ENCODE measurements at regions not wholly inside any gene's neighbourhood (a gene's known extent, or its start where the extent isn't known, plus 50 kb on each side); places are given as distances from the start of the nearest gene placed in this dataset.

GRCh38 chr2:111697560-111697959, 186.4 kb downstream of the ANAPC1 start:
- CTCF ChIA-PET (ENCODE audit: partially characterized antibody), result interaction anchor here (1.4 kb wide), 1 partner anchor 18 kb away, joined by 5 read pairs; no protein-coding TSS in a partner anchor
- FAIRE-seq, result no peak
- TF ChIP-seq CREB1 (IDR thresholded peaks at IDR 0.05) (no peak), ZNF274 (IDR thresholded peaks at IDR 0.05; ENCODE audit: borderline replicate concordance, extremely low read depth, low read length) (no peak), FOSL1 (IDR thresholded peaks at IDR 0.05; ENCODE audit: insufficient read depth, low read depth, low read length) (no peak), RNF2 (IDR thresholded peaks at IDR 0.05; ENCODE audit: borderline replicate concordance, low read depth, low read length, missing control alignments, poor library complexity, severe bottlenecking) (no peak), JUN (IDR thresholded peaks at IDR 0.05; ENCODE audit: low read depth, low read length) (no peak), PHF8 (conservative IDR thresholded peaks at IDR 0.05; ENCODE audit: low read depth, low read length) (no peak), EP300 (IDR thresholded peaks at IDR 0.05; ENCODE audit: borderline replicate concordance in 1 of 2, low read depth in 2 of 2, low read length in 2 of 2) (no peak), HDAC2 (IDR thresholded peaks at IDR 0.05; ENCODE audit: borderline replicate concordance in 1 of 2, low read depth in 2 of 2, low read length in 2 of 2) (no peak), TAF7 (optimal IDR thresholded peaks at IDR 0.05; ENCODE audit: borderline replicate concordance, low read depth, low read length) (no peak), CTCF (IDR thresholded peaks at IDR 0.05; ENCODE audit: control extremely low read depth in 1 of 3, insufficient read depth in 1 of 3, low read depth in 1 of 3, low read length in 3 of 3) (no peak), KDM5A (IDR thresholded peaks at IDR 0.05; ENCODE audit: low read length) (no peak)

More at GRCh38 chr2:111697560-111697959, 186.4 kb downstream of the ANAPC1 start:
- H4K20me1 ChIP-seq (replicated peaks in 1 of 2; ENCODE audit: control insufficient read depth in 1 of 2, insufficient read depth in 2 of 2, low read length in 2 of 2), result no peaks in the 10 kb centered on the region
- no peaks in the 10 kb centered on the region for H3K23me2 ChIP-seq (ENCODE audit: low read depth, low read length)
- H4K91ac ChIP-seq (replicated peaks; ENCODE audit: insufficient read length, low read length), result no peak overlapping the region
- no peaks in the 10 kb centered on the region for H3K79me2 ChIP-seq (ENCODE audit: control insufficient read depth in 1 of 2, insufficient read depth in 2 of 2, low read length in 2 of 2)
- 96% methylated on average over 8 of the region's 8 CpGs; no CpG with 5 or more reads in 1 of the 2 experiments for WGBS, 2 experiments (ENCODE audit: extremely low coverage in 1 of 2, insufficient coverage in 1 of 2, insufficient read length in 1 of 2, insufficient replicate concordance in 2 of 2, low coverage in 1 of 2, low lambda C conversion rate in 2 of 2, missing lambda C conversion rate in 1 of 2)
- H3K79me1 ChIP-seq (ENCODE audit: low read depth, low read length), result no peaks in the 10 kb centered on the region; the same call in 1 of the 2 replicates
- no peak overlapping the region for H2BK15ac ChIP-seq (ENCODE audit: low read length)
- no peak overlapping the region for H2BK20ac ChIP-seq (ENCODE audit: low read length)
- no peak overlapping the region for H3K4ac ChIP-seq (replicated peaks; ENCODE audit: insufficient read length, low read depth, low read length)
- H2AFZ ChIP-seq (ENCODE audit: low read length), result no peak overlapping the region
- H3K4me3 ChIP-seq (ENCODE audit: extremely low read depth in 1 of 4, insufficient read depth in 2 of 4, low read depth in 3 of 4, low read length in 4 of 4), result no peak overlapping the region
- no peak overlapping the region for H2AK5ac ChIP-seq (ENCODE audit: low read depth, low read length)
- H2BK5ac ChIP-seq (ENCODE audit: low read depth, low read length), result no peak overlapping the region
- H3K27ac ChIP-seq (ENCODE audit: low read depth, low read length), result no peak overlapping the region
- no peak overlapping the region for H3K4me2 ChIP-seq (ENCODE audit: insufficient read depth in 1 of 2, low read depth in 2 of 2, low read length in 2 of 2)
- no peak overlapping the region for H2BK12ac ChIP-seq (ENCODE audit: low read depth, low read length)
- H4K8ac ChIP-seq (ENCODE audit: extremely low read depth, insufficient read depth, low read length), result no peak overlapping the region
- no peak overlapping the region for H3K23ac ChIP-seq (ENCODE audit: insufficient read length)
- no peaks in the 10 kb centered on the region for H3K27me3 ChIP-seq (replicated peaks in 1 of 4; ENCODE audit: control insufficient read depth in 3 of 4, extremely low read depth in 1 of 4, insufficient read depth in 3 of 4, low read length in 3 of 4)
- H2BK120ac ChIP-seq (replicated peaks; ENCODE audit: low read depth, low read length), result no peak overlapping the region
- peaks cover 9 to 10% of the 10 kb centered on the region in 2 experiments; a peak in 3 of 4 replicates for H3K9me3 ChIP-seq (ENCODE audit: insufficient read depth in 2 of 2, low read depth in 1 of 2, low read length in 1 of 2)
- H4K5ac ChIP-seq (ENCODE audit: insufficient read length, low read depth, low read length), result no peak overlapping the region
- POLR2A ChIA-PET (ENCODE audit: partially characterized antibody), result no interaction called here
- no peak overlapping the region for H3K56ac ChIP-seq (replicated peaks; ENCODE audit: insufficient read length, low read depth, low read length)
- no peak for DNase-seq (ENCODE audit: low read depth in 1 of 2, low spot score in 2 of 2)
- H3K9ac ChIP-seq (replicated peaks in 1 of 4; ENCODE audit: extremely low read depth in 1 of 4, low read depth in 3 of 4, low read length in 3 of 4), result no peak overlapping the region
- H3K14ac ChIP-seq (ENCODE audit: insufficient read length), result no peak overlapping the region
- H3K4me1 ChIP-seq (replicated peaks in 1 of 4; ENCODE audit: control insufficient read depth in 3 of 4, insufficient read depth in 4 of 4, low read length in 3 of 4), result peaks cover 3 to 10% (median 3%) of the 10 kb centered on the region in 4 experiments
- H3K36me3 ChIP-seq (ENCODE audit: control insufficient read depth in 2 of 4, insufficient read depth in 4 of 4, low read length in 3 of 4), result no peaks in the 10 kb centered on the region
- no peak overlapping the region for H3K18ac ChIP-seq (ENCODE audit: extremely low read depth, low read length)

All from H1 (cell line).